GM23248 (cell line): ENCODE measurements at regions not wholly inside any gene's neighbourhood (a gene's known extent, or its start where the extent isn't known, plus 50 kb on each side); places are given as distances from the start of the nearest gene placed in this dataset.
"Not testable (repeated sequence)": the region's sequence is repeated elsewhere in the genome, so short reads cannot be mapped to it uniquely, and the experiment has no call there.

Experiments
- DNase-seq: peaks from one replicate; pipeline ENCODE4 v3.0.0-alpha.2; 2015
- H2AFZ ChIP-seq: fragments of 200-600 bp; sonication (generic); 2 replicates; pipeline ENCODE4 v1.6.1; 2016; ENCODE audit warnings: antibody characterized with exemption
- H3F3A ChIP-seq: fragments of 200-600 bp; sonication (generic); 2 replicates; pipeline ENCODE4 v1.6.1; 2016; ENCODE audit warnings: mild to moderate bottlenecking, antibody characterized with exemption, mixed run types; ENCODE audit not compliant: insufficient read depth
- H3K27ac ChIP-seq: fragments of 200-600 bp; sonication (generic); 2 replicates; pipeline ENCODE4 v1.5.1; 2016; ENCODE audit warnings: mild to moderate bottlenecking
- H3K27me3 ChIP-seq: fragments of 200-600 bp; sonication (generic); replicated peaks from 2 replicates; pipeline ENCODE4 v1.6.1; 2016; ENCODE audit warnings: mild to moderate bottlenecking; ENCODE audit not compliant: insufficient read depth
- H3K36me3 ChIP-seq: fragments of 200-600 bp; sonication (generic); 2 replicates; pipeline ENCODE4 v1.6.1; 2016; ENCODE audit warnings: low read depth, mild to moderate bottlenecking
- H3K4me1 ChIP-seq: fragments of 200-600 bp; sonication (generic); 2 replicates; pipeline ENCODE4 v1.6.1; 2016; ENCODE audit warnings: mild to moderate bottlenecking; ENCODE audit not compliant: insufficient read depth
- H3K4me2 ChIP-seq: fragments of 200-600 bp; sonication (generic); one replicate; pipeline ENCODE4 v1.6.1; 2016; ENCODE audit warnings: mild to moderate bottlenecking; ENCODE audit not compliant: unreplicated experiment
- H3K4me3 ChIP-seq: fragments of 200-600 bp; sonication (generic); 2 replicates; pipeline ENCODE4 v1.5.1; 2016; ENCODE audit warnings: mild to moderate bottlenecking
- H3K79me2 ChIP-seq: fragments of 200-600 bp; sonication (generic); 2 replicates; pipeline ENCODE4 v1.6.1; 2016; ENCODE audit warnings: mild to moderate bottlenecking; ENCODE audit not compliant: insufficient read depth
- H3K9ac ChIP-seq: fragments of 200-600 bp; sonication (generic); 2 replicates; pipeline ENCODE4 v1.6.1; 2016; ENCODE audit warnings: mild to moderate bottlenecking
- H3K9me2 ChIP-seq: fragments of 200-600 bp; sonication (generic); 2 replicates; pipeline ENCODE4 v1.6.1; 2016; ENCODE audit warnings: mixed run types, mild to moderate bottlenecking, moderate library complexity; ENCODE audit not compliant: insufficient read depth
- H3K9me3 ChIP-seq: fragments of 200-600 bp; sonication (generic); one replicate; pipeline ENCODE4 v1.6.1; 2017; ENCODE audit warnings: low read depth
- H4K20me1 ChIP-seq: fragments of 200-600 bp; sonication (generic); 2 replicates; pipeline ENCODE4 v1.6.0; 2016; ENCODE audit not compliant: insufficient read depth
- EZH2 ChIP-seq: fragments of 200-600 bp; sonication (generic); IDR thresholded peaks from 2 replicates; pipeline ENCODE4 v1.6.1; 2018; ENCODE audit warnings: antibody characterized with exemption, mild to moderate bottlenecking; ENCODE audit not compliant: insufficient read depth, poor library complexity, severe bottlenecking
- EZH2phosphoT487 ChIP-seq: fragments of 200-600 bp; sonication (generic); IDR thresholded peaks from 2 replicates; pipeline ENCODE4 v1.6.1; 2018; ENCODE audit warnings: antibody characterized with exemption, moderate library complexity, mild to moderate bottlenecking, low read depth; ENCODE audit not compliant: insufficient read depth
- WGBS, 2 experiments: methylation state at CpG; one replicate each; pipeline ENCODE4 v1.1.6; 2015 to 2017; ENCODE audit warnings: low lambda C conversion rate in 2 of 2, low coverage in 1 of 2; ENCODE audit errors: missing lambda C conversion rate in 2 of 2; 5-methylcytosine and 5-hydroxymethylcytosine counted together
- in situ Hi-C: fragments of 300-500 bp; cut with MboI; formaldehyde crosslinking; loops from 2 replicates; pipeline ENCODE4 v1.15.0; 2020

GRCh38 chr10:63054889-63055611 lies 78.1 kb upstream of the NRBF2 start:
- peak; percentile 35 for DNase-seq
- in situ Hi-C loops: no loop called here
- H3K9ac ChIP-seq: no peak overlapping the region
- no peaks in the 10 kb centered on the region for H4K20me1 ChIP-seq
- H3K36me3 ChIP-seq: no peaks in the 10 kb centered on the region
- no peaks in the 10 kb centered on the region for H3K79me2 ChIP-seq
- H3K27me3 ChIP-seq: no peaks in the 10 kb centered on the region
- H2AFZ ChIP-seq: no peak overlapping the region
- no peaks in the 10 kb centered on the region for H3K9me3 ChIP-seq
- no peaks in the 10 kb centered on the region for H3K4me1 ChIP-seq
- no peak overlapping the region for H3K27ac ChIP-seq
- no peak overlapping the region for H3K4me2 ChIP-seq
- H3F3A ChIP-seq: 0 out of 2 replicates have a peak, but pooled peaks cover 7% of the 10 kb centered on the region
- no peak overlapping the region for H3K4me3 ChIP-seq
- no peaks in the 10 kb centered on the region for H3K9me2 ChIP-seq
- TF ChIP-seq EZH2 (no peak), EZH2phosphoT487 (no peak)

- Histone ChIP-seq H3K4me3 (no peak overlapping the region), H3K9me3 (no peaks in the 10 kb centered on the region), H3K4me1 (no peaks in the 10 kb centered on the region), H3K79me2 (no peaks in the 10 kb centered on the region), H3K9me2 (no peaks in the 10 kb centered on the region), H3F3A (0 out of 2 replicates have a peak, but pooled peaks cover 7% of the 10 kb centered on the region), H3K27ac (no peak overlapping the region), H2AFZ (no peak overlapping the region), H3K4me2 (no peak overlapping the region), H3K36me3 (no peaks in the 10 kb centered on the region), H4K20me1 (no peaks in the 10 kb centered on the region), H3K9ac (no peak overlapping the region), H3K27me3 (peaks cover 13% of the 10 kb centered on the region; the same call in 1 of the 2 replicates)
- no peak for DNase-seq
- no peak for TF ChIP-seq EZH2
- no peak for TF ChIP-seq EZH2phosphoT487
- 57 to 59% methylated on average over 6 of the region's 6 CpGs for WGBS, 2 experiments
- in situ Hi-C loops: no loop called here
These were observed 81.0 kb upstream of the NRBF2 start for GRCh38 chr10:63052083-63052482.

- in situ Hi-C loops: no loop called here
- Histone ChIP-seq H3K9ac (no peak overlapping the region), H3K79me2 (no peaks in the 10 kb centered on the region), H3F3A (no peaks in the 10 kb centered on the region), H3K4me3 (no peak overlapping the region), H2AFZ (no peak overlapping the region), H4K20me1 (no peaks in the 10 kb centered on the region), H3K9me2 (no peaks in the 10 kb centered on the region), H3K4me1 (no peaks in the 10 kb centered on the region), H3K9me3 (no peaks in the 10 kb centered on the region), H3K36me3 (no peaks in the 10 kb centered on the region), H3K27ac (no peak overlapping the region), H3K4me2 (no peak overlapping the region), H3K27me3 (peaks cover 18% of the 10 kb centered on the region)
- 41 to 48% methylated on average over 4 of the region's 4 CpGs for WGBS, 2 experiments
- TF ChIP-seq EZH2phosphoT487: no peak
- TF ChIP-seq EZH2: no peak
- DNase-seq: no peak
These were observed 90.9 kb upstream of the NRBF2 start for GRCh38 chr10:63042256-63042655.

DNA sequence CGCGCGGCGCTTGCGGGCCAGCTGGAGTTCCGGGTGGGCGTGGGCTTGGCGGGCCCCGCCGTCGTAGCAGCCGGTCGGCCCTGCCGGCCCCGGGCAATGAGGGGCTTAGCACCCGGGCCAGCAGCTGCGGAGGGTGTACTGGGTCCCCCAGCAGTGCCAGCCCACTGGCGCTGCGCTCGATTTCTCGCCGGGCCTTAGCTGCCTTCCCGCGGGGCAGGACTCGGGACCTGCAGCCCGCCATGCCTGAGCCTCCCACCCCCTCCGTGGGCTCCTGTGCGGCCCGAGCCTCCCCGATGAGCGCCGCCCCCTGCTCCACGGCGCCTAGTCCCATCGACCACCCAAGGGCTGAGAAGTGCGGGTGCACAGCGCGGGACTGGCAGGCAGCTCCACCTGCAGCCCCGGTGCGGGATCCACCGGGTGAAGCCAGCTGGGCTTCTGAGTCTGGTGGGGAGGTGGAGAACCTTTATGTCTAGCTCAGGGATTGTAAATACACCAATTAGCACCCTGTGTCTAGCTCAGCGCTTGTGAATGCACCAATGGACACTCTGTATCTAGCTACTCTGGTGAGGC lies 99.4 kb upstream of the NRBF2 start:
- H3K79me2 ChIP-seq, H3K9ac ChIP-seq, H3K4me3 ChIP-seq, in situ Hi-C loops, H3K9me3 ChIP-seq, H2AFZ ChIP-seq, H3K27ac ChIP-seq, H3K27me3 ChIP-seq, H3F3A ChIP-seq, H3K4me2 ChIP-seq, H3K4me1 ChIP-seq, DNase-seq, H3K36me3 ChIP-seq, H3K9me2 ChIP-seq, H4K20me1 ChIP-seq: not testable (repeated sequence)
- 91 to 94% methylated on average over 12 to 38 of the region's 42 CpGs for WGBS, 2 experiments

GRCh38 chr10:63030536-63030935 lies 102.6 kb upstream of the NRBF2 start:
- H3K79me2 ChIP-seq: no peaks in the 10 kb centered on the region
- H3K36me3 ChIP-seq: no peaks in the 10 kb centered on the region
- peak overlapping the region; percentile 58; the same call in 1 of the 2 replicates for H2AFZ ChIP-seq
- in situ Hi-C loops: no loop called here
- DNase-seq: no peak
- no peak overlapping the region for H3K4me3 ChIP-seq
- TF ChIP-seq EZH2phosphoT487: no peak
- no peak for TF ChIP-seq EZH2
- no peaks in the 10 kb centered on the region for H3K9me2 ChIP-seq
- no peaks in the 10 kb centered on the region for H3K4me1 ChIP-seq
- H4K20me1 ChIP-seq: no peaks in the 10 kb centered on the region
- 8 to 13% methylated on average over 4 of the region's 4 CpGs for WGBS, 2 experiments
- no peaks in the 10 kb centered on the region for H3K27me3 ChIP-seq
- no peaks in the 10 kb centered on the region for H3F3A ChIP-seq
- H3K9me3 ChIP-seq: no peaks in the 10 kb centered on the region
- H3K4me2 ChIP-seq: no peak overlapping the region
- no peak overlapping the region for H3K27ac ChIP-seq
- no peak overlapping the region for H3K9ac ChIP-seq
